ENCODE measurements at regions not wholly inside any gene's neighbourhood (a gene's known extent, or its start where the extent isn't known, plus 50 kb on each side); places are given as distances from the start of the nearest gene placed in this dataset.
"Not testable (repeated sequence)": the region's sequence is repeated elsewhere in the genome, so short reads cannot be mapped to it uniquely, and the experiment has no call there.

GRCh38 chr6:164933238-164933794 is 376.1 kb downstream of the C6orf118 start:
- TF ChIP-seq CTCF (IDR thresholded peaks at IDR 0.05 in 2 of 3, conservative IDR thresholded peaks at IDR 0.05 in 1 of 3; ENCODE audit: insufficient read depth in 2 of 3, low read depth in 1 of 3, low read length in 3 of 3); YBX1 (IDR thresholded peaks at IDR 0.05); ATF3 (IDR thresholded peaks at IDR 0.05); ATF3 (CRISPR knock-in tag; conservative IDR thresholded peaks at IDR 0.05); FOXA1 (IDR thresholded peaks at IDR 0.05; ENCODE audit: borderline replicate concordance); FOXM1 (IDR thresholded peaks at IDR 0.05; ENCODE audit: low read depth); FOXM1 (CRISPR knock-in tag; IDR thresholded peaks at IDR 0.05; ENCODE audit: low read depth); ZFP1 (CRISPR knock-in tag; IDR thresholded peaks at IDR 0.05); ZNF586 (CRISPR knock-in tag; conservative IDR thresholded peaks at IDR 0.05); POLR2A (conservative IDR thresholded peaks at IDR 0.05); ARNT (IDR thresholded peaks at IDR 0.05); NR2C2 (CRISPR knock-in tag; IDR thresholded peaks at IDR 0.05); NR2C2 (tag; IDR thresholded peaks at IDR 0.05); YY1 (IDR thresholded peaks at IDR 0.05; ENCODE audit: borderline replicate concordance in 1 of 3, control insufficient read depth in 1 of 3, extremely low read depth in 1 of 3, insufficient read depth in 3 of 3, insufficient read length in 1 of 3, insufficient replicate concordance in 2 of 3, low read depth in 1 of 3, low read length in 2 of 3): not testable (repeated sequence)

Measured in K562 (cell line).